T-helper 2 cell (primary cell): ENCODE measurements at regions not wholly inside any gene's neighbourhood (a gene's known extent, or its start where the extent isn't known, plus 50 kb on each side); places are given as distances from the start of the nearest gene placed in this dataset.
A peak's percentile ranks its signal among the peaks of the same experiment; 100 is the strongest.
"Not testable (repeated sequence)": the region's sequence is repeated elsewhere in the genome, so short reads cannot be mapped to it uniquely, and the experiment has no call there.

ENCODE experiments used
- DNase-seq, 5 experiments: peaks; one replicate each; pipeline versions ENCODE4 v3.0.0 to v3.0.0-alpha.2; 2012 to 2022

GRCh38 chr5:97234380-97234779, 51.3 kb upstream of the RIOK2 start:
- not testable (repeated sequence) for DNase-seq

- DNase-seq, result no peak
These were observed 59.3 kb upstream of the RIOK2 start for GRCh38 chr5:97242341-97242740.

- no peak for DNase-seq
These were observed 60.3 kb upstream of the RIOK2 start for GRCh38 chr5:97243353-97243752.

- DNase-seq, result no peak
These were observed 62.3 kb upstream of the RIOK2 start for GRCh38 chr5:97245386-97245785.

- DNase-seq, result no peak
These were observed 67.1 kb upstream of the RIOK2 start for GRCh38 chr5:97250113-97250512.

GRCh38 chr5:97266076-97266475, 83.0 kb upstream of the RIOK2 start:
- no peak for DNase-seq

- DNase-seq, result no peak
These were observed 83.5 kb upstream of the RIOK2 start for GRCh38 chr5:97266576-97266975.

GRCh38 chr5:97267767-97268166, 84.7 kb upstream of the RIOK2 start:
- DNase-seq, result no peak

- no peak for DNase-seq
These were observed 93.5 kb upstream of the RIOK2 start for GRCh38 chr5:97276474-97277120.

- DNase-seq, result no peak
These were observed 98.2 kb upstream of the RIOK2 start for GRCh38 chr5:97281257-97281656.

- DNase-seq, result peak in 1 of 5 experiments; percentile 1
These were observed 114.1 kb upstream of the RIOK2 start for GRCh38 chr5:97297063-97297703.

- DNase-seq, result no peak
These were observed 114.7 kb upstream of the RIOK2 start for GRCh38 chr5:97297704-97298091.

GRCh38 chr5:97301181-97301580, 118.1 kb upstream of the RIOK2 start:
- DNase-seq, result not testable (repeated sequence)

- DNase-seq, result no peak
These were observed 155.7 kb upstream of the RIOK2 start for GRCh38 chr5:97338729-97339128.

- no peak for DNase-seq
These were observed 172.7 kb upstream of the RIOK2 start for GRCh38 chr5:97355775-97356174.

- no peak for DNase-seq
These were observed 180.5 kb upstream of the RIOK2 start for GRCh38 chr5:97363577-97363976.

- DNase-seq, result no peak
These were observed 181.7 kb upstream of the RIOK2 start for GRCh38 chr5:97364731-97365130.

GRCh38 chr5:97365163-97365845, 182.3 kb upstream of the RIOK2 start:
- no peak for DNase-seq

GRCh38 chr5:97365918-97366317, 182.9 kb upstream of the RIOK2 start:
- no peak for DNase-seq

GRCh38 chr5:97375959-97376358, 192.9 kb upstream of the RIOK2 start:
- DNase-seq, result no peak

- no peak for DNase-seq
These were observed 194.5 kb upstream of the RIOK2 start for GRCh38 chr5:97377582-97377981.

- no peak for DNase-seq
These were observed 200.9 kb upstream of the RIOK2 start for GRCh38 chr5:97383996-97384395.

GRCh38 chr5:97388794-97389193, 205.7 kb upstream of the RIOK2 start:
- no peak for DNase-seq

- DNase-seq, result no peak
These were observed 217.5 kb upstream of the RIOK2 start for GRCh38 chr5:97400537-97400936.
